ENCODE measurements at regions not wholly inside any gene's neighbourhood (a gene's known extent, or its start where the extent isn't known, plus 50 kb on each side); places are given as distances from the start of the nearest gene placed in this dataset.

DNA sequence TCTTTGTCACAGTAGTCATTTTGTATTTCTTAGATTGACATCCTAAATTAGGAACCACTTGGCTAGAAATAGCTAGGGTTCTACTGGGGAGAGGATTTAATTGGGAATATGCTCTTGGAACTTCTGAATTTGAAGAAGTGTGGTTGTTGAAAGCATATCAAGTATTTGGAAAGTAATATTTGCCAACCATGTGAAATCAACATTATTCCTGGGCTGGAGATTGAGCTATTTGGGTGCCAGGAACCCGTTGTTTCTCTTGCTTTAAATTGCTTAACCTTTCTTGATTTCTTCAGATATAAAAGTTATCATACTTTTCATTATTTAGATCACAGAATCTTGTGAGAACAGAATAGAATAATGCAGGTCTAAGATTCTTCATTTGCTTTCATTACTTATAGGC is 178.4 kb upstream of the ELL2 start:
- TF ChIP-seq, protein P1, sequence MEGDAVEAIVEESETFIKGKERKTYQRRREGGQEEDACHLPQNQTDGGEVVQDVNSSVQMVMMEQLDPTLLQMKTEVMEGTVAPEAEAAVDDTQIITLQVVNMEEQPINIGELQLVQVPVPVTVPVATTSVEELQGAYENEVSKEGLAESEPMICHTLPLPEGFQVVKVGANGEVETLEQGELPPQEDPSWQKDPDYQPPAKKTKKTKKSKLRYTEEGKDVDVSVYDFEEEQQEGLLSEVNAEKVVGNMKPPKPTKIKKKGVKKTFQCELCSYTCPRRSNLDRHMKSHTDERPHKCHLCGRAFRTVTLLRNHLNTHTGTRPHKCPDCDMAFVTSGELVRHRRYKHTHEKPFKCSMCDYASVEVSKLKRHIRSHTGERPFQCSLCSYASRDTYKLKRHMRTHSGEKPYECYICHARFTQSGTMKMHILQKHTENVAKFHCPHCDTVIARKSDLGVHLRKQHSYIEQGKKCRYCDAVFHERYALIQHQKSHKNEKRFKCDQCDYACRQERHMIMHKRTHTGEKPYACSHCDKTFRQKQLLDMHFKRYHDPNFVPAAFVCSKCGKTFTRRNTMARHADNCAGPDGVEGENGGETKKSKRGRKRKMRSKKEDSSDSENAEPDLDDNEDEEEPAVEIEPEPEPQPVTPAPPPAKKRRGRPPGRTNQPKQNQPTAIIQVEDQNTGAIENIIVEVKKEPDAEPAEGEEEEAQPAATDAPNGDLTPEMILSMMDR (IDR thresholded peaks at IDR 0.05): no peak
- no peak for TF ChIP-seq POLR2AphosphoS5 (IDR thresholded peaks at IDR 0.05; ENCODE audit: low read depth, low read length)
- no peak for TF ChIP-seq REST (IDR thresholded peaks at IDR 0.05; ENCODE audit: insufficient read depth in 1 of 2, low read depth in 2 of 2, low read length in 1 of 2)
- no peak for TF ChIP-seq TCF7L2 (IDR thresholded peaks at IDR 0.05; ENCODE audit: low read depth, low read length)
- no peak for TF ChIP-seq SIN3A (IDR thresholded peaks at IDR 0.05; ENCODE audit: borderline replicate concordance, insufficient read depth, low read depth, low read length)
